ENCODE measurements at regions not wholly inside any gene's neighbourhood (a gene's known extent, or its start where the extent isn't known, plus 50 kb on each side); places are given as distances from the start of the nearest gene placed in this dataset.

- Mint-ChIP-seq H3K4me3 (no peak overlapping the region), H3K27me3 (peaks cover 12% of the 10 kb centered on the region), H3K4me1 (no peaks in the 10 kb centered on the region), H3K36me3 (no peaks in the 10 kb centered on the region), H3K27ac (no peak overlapping the region), H3K9me3 (peaks cover 0 to 4% (median 2%) of the 10 kb centered on the region in 7 donors)
- ATAC-seq (ENCODE audit: low read depth in 2 of 2): no peak
- Histone ChIP-seq H3K27me3 (ENCODE audit: control insufficient read depth, insufficient read depth, low read length) (no peaks in the 10 kb centered on the region), H3K4me1 (ENCODE audit: control insufficient read depth, insufficient read depth, low read length, poor library complexity, severe bottlenecking) (no peaks in the 10 kb centered on the region), H3K27ac (ENCODE audit: insufficient read depth, low read length, poor library complexity, severe bottlenecking) (no peak overlapping the region), H3K9me3 (ENCODE audit: control insufficient read depth in 2 of 2, low read length in 2 of 2) (no peaks in the 10 kb centered on the region), H3K36me3 (ENCODE audit: control insufficient read depth, insufficient read depth, low read length) (no peaks in the 10 kb centered on the region), H3K4me3 (ENCODE audit: low read depth, low read length) (no peak overlapping the region)
- no peak for DNase-seq
These were observed 62.4 kb upstream of the FERMT1 start for GRCh38 chr20:6185268-6185667.

DNA sequence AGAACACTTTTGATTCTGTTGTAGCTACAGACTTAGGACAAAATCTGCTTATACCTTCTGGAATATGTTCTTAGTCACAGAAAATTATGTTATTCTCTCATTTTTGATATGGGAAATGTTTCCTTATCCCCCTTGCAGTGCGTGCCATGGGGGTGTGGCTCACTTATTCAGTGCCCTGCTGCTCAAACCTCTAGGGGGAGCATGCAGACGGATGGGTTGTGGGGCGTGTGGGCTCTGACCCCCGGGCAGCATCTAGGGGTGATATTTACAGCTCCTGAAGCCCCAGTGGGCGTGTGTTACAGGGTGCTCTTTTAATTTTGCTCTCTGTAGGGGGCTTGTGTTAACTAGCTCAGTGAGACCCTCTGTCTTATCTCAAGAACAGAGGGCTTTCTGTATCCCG, 61.3 kb upstream of the FERMT1 start:
- Mint-ChIP-seq H3K27me3 (peaks cover 12% of the 10 kb centered on the region), H3K4me3 (no peak overlapping the region), H3K4me1 (no peaks in the 10 kb centered on the region), H3K36me3 (no peaks in the 10 kb centered on the region), H3K9me3 (peaks cover 0 to 4% (median 2%) of the 10 kb centered on the region in 7 donors), H3K27ac (no peak overlapping the region)
- no peak for DNase-seq
- Histone ChIP-seq H3K9me3 (ENCODE audit: control insufficient read depth in 2 of 2, low read length in 2 of 2) (no peaks in the 10 kb centered on the region), H3K27me3 (ENCODE audit: control insufficient read depth, insufficient read depth, low read length) (no peaks in the 10 kb centered on the region), H3K36me3 (ENCODE audit: control insufficient read depth, insufficient read depth, low read length) (no peaks in the 10 kb centered on the region), H3K4me1 (ENCODE audit: control insufficient read depth, insufficient read depth, low read length, poor library complexity, severe bottlenecking) (no peaks in the 10 kb centered on the region), H3K27ac (ENCODE audit: insufficient read depth, low read length, poor library complexity, severe bottlenecking) (no peak overlapping the region), H3K4me3 (ENCODE audit: low read depth, low read length) (no peak overlapping the region)
- ATAC-seq (ENCODE audit: low read depth in 2 of 2): no peak

GRCh38 chr20:6180531-6180930, 57.7 kb upstream of the FERMT1 start:
- Mint-ChIP-seq H3K27me3 (peaks cover 12% of the 10 kb centered on the region), H3K9me3 (peaks cover 0 to 4% (median 0%) of the 10 kb centered on the region in 7 donors), H3K4me3 (no peak overlapping the region), H3K27ac (no peak overlapping the region), H3K4me1 (no peaks in the 10 kb centered on the region), H3K36me3 (no peaks in the 10 kb centered on the region)
- Histone ChIP-seq H3K4me3 (ENCODE audit: low read depth, low read length) (no peak overlapping the region), H3K36me3 (ENCODE audit: control insufficient read depth, insufficient read depth, low read length) (no peaks in the 10 kb centered on the region), H3K27me3 (ENCODE audit: control insufficient read depth, insufficient read depth, low read length) (no peaks in the 10 kb centered on the region), H3K9me3 (ENCODE audit: control insufficient read depth in 2 of 2, low read length in 2 of 2) (no peaks in the 10 kb centered on the region), H3K4me1 (ENCODE audit: control insufficient read depth, insufficient read depth, low read length, poor library complexity, severe bottlenecking) (no peaks in the 10 kb centered on the region), H3K27ac (ENCODE audit: insufficient read depth, low read length, poor library complexity, severe bottlenecking) (no peak overlapping the region)
- ATAC-seq (ENCODE audit: low read depth in 2 of 2) (no peak), DNase-seq (no peak)

- Mint-ChIP-seq H3K9me3 (peaks cover 0 to 4% (median 1%) of the 10 kb centered on the region in 7 donors), H3K4me1 (no peaks in the 10 kb centered on the region), H3K27ac (no peak overlapping the region), H3K4me3 (no peak overlapping the region), H3K27me3 (peaks cover 13% of the 10 kb centered on the region), H3K36me3 (no peaks in the 10 kb centered on the region)
- H3K4me1 ChIP-seq (ENCODE audit: control insufficient read depth, insufficient read depth, low read length, poor library complexity, severe bottlenecking): no peaks in the 10 kb centered on the region
- H3K4me3 ChIP-seq (ENCODE audit: low read depth, low read length): no peak overlapping the region
- H3K27ac ChIP-seq (ENCODE audit: insufficient read depth, low read length, poor library complexity, severe bottlenecking): no peak overlapping the region
- ATAC-seq (ENCODE audit: low read depth in 2 of 2): no peak
- no peaks in the 10 kb centered on the region for H3K36me3 ChIP-seq (ENCODE audit: control insufficient read depth, insufficient read depth, low read length)
- no peak for DNase-seq
- no peaks in the 10 kb centered on the region for H3K9me3 ChIP-seq (ENCODE audit: control insufficient read depth in 2 of 2, low read length in 2 of 2)
- H3K27me3 ChIP-seq (ENCODE audit: control insufficient read depth, insufficient read depth, low read length): no peaks in the 10 kb centered on the region
These were observed 55.7 kb upstream of the FERMT1 start for GRCh38 chr20:6178537-6178936.

GRCh38 chr20:6173481-6173880, 50.7 kb upstream of the FERMT1 start:
- peaks cover 12% of the 10 kb centered on the region for H3K27me3 Mint-ChIP-seq
- Histone ChIP-seq H3K27ac (ENCODE audit: insufficient read depth, low read length, poor library complexity, severe bottlenecking) (no peak overlapping the region), H3K9me3 (ENCODE audit: control insufficient read depth in 2 of 2, low read length in 2 of 2) (no peaks in the 10 kb centered on the region), H3K4me1 (ENCODE audit: control insufficient read depth, insufficient read depth, low read length, poor library complexity, severe bottlenecking) (no peaks in the 10 kb centered on the region), H3K36me3 (ENCODE audit: control insufficient read depth, insufficient read depth, low read length) (no peaks in the 10 kb centered on the region), H3K27me3 (ENCODE audit: control insufficient read depth, insufficient read depth, low read length) (no peaks in the 10 kb centered on the region), H3K4me3 (ENCODE audit: low read depth, low read length) (no peak overlapping the region)
- H3K4me1 Mint-ChIP-seq: no peaks in the 10 kb centered on the region
- H3K36me3 Mint-ChIP-seq: no peaks in the 10 kb centered on the region
- peaks cover 0 to 8% (median 4%) of the 10 kb centered on the region in 7 donors for H3K9me3 Mint-ChIP-seq
- ATAC-seq (ENCODE audit: low read depth in 2 of 2) (no peak), DNase-seq (no peak)
- H3K4me3 Mint-ChIP-seq: no peak overlapping the region
- H3K27ac Mint-ChIP-seq: no peak overlapping the region
